ENCODE measurements at regions not wholly inside any gene's neighbourhood (a gene's known extent, or its start where the extent isn't known, plus 50 kb on each side); places are given as distances from the start of the nearest gene placed in this dataset.

GRCh38 chr14:25803386-25804018 is 753.6 kb upstream of the STXBP6 start:
- Histone ChIP-seq H3K4me1 (no peaks in the 10 kb centered on the region), H3K27ac (no peak overlapping the region), H3K9me3 (no peaks in the 10 kb centered on the region), H3K36me3 (no peaks in the 10 kb centered on the region), H3K27me3 (no peaks in the 10 kb centered on the region), H3K4me3 (no peak overlapping the region)
- DNase-seq: no peak
- 78 to 86% methylated on average over 2 of the region's 2 CpGs for WGBS, 2 donors
- no peak for TF ChIP-seq POLR2A (IDR thresholded peaks at IDR 0.05)
- no peak for TF ChIP-seq EP300 (IDR thresholded peaks at IDR 0.05)
- no peak for TF ChIP-seq CTCF (IDR thresholded peaks at IDR 0.05)
- no peak for TF ChIP-seq POLR2AphosphoS5 (IDR thresholded peaks at IDR 0.05)
- ATAC-seq (ENCODE audit: low FRiP score in 2 of 2): no peak

- Histone ChIP-seq H3K4me1 (no peaks in the 10 kb centered on the region), H3K4me3 (no peak overlapping the region), H3K27ac (no peak overlapping the region), H3K36me3 (no peaks in the 10 kb centered on the region), H3K9me3 (no peaks in the 10 kb centered on the region), H3K27me3 (no peaks in the 10 kb centered on the region)
- WGBS, 2 donors: 89 to 90% methylated on average over 3 of the region's 3 CpGs
- TF ChIP-seq POLR2AphosphoS5 (IDR thresholded peaks at IDR 0.05): no peak
- ATAC-seq (ENCODE audit: low FRiP score in 2 of 2) (no peak), DNase-seq (no peak)
Measured at GRCh38 chr14:25800841-25801240, 750.9 kb upstream of the STXBP6 start.

- TF ChIP-seq CTCF (IDR thresholded peaks at IDR 0.05) (no peak), POLR2AphosphoS5 (IDR thresholded peaks at IDR 0.05) (no peak), EP300 (IDR thresholded peaks at IDR 0.05) (no peak), POLR2A (IDR thresholded peaks at IDR 0.05) (no peak)
- no peak for DNase-seq
- 70 to 83% methylated on average over 1 of the region's 1 CpG for WGBS, 2 donors
- no peak overlapping the region for H3K27ac ChIP-seq
- H3K4me1 ChIP-seq: no peaks in the 10 kb centered on the region
- H3K9me3 ChIP-seq: no peaks in the 10 kb centered on the region
- ATAC-seq (ENCODE audit: low FRiP score in 2 of 2): no peak
- no peak overlapping the region for H3K4me3 ChIP-seq
- H3K36me3 ChIP-seq: no peaks in the 10 kb centered on the region
- H3K27me3 ChIP-seq: no peaks in the 10 kb centered on the region
Measured at GRCh38 chr14:25788252-25788651, 738.3 kb upstream of the STXBP6 start.

- DNase-seq (no peak), ATAC-seq (ENCODE audit: low FRiP score in 2 of 2) (no peak)
- Histone ChIP-seq H3K27me3 (no peaks in the 10 kb centered on the region), H3K4me3 (no peak overlapping the region), H3K27ac (no peak overlapping the region), H3K9me3 (no peaks in the 10 kb centered on the region), H3K4me1 (no peaks in the 10 kb centered on the region), H3K36me3 (no peaks in the 10 kb centered on the region)
- no peak for TF ChIP-seq EP300 (IDR thresholded peaks at IDR 0.05)
- no peak for TF ChIP-seq CTCF (IDR thresholded peaks at IDR 0.05)
- no peak for TF ChIP-seq POLR2A (IDR thresholded peaks at IDR 0.05)
- no peak for TF ChIP-seq POLR2AphosphoS5 (IDR thresholded peaks at IDR 0.05)
- 80 to 83% methylated on average over 3 of the region's 3 CpGs for WGBS, 2 donors
Measured at GRCh38 chr14:25765909-25766308, 716.0 kb upstream of the STXBP6 start.

- ATAC-seq (ENCODE audit: low FRiP score in 2 of 2) (no peak), DNase-seq (no peak)
- WGBS, 2 donors: 66 to 67% methylated on average over 9 of the region's 9 CpGs
- Histone ChIP-seq H3K27ac (no peak overlapping the region), H3K27me3 (no peaks in the 10 kb centered on the region), H3K9me3 (no peaks in the 10 kb centered on the region), H3K4me1 (no peaks in the 10 kb centered on the region), H3K4me3 (no peak overlapping the region), H3K36me3 (no peaks in the 10 kb centered on the region)
- TF ChIP-seq CTCF (IDR thresholded peaks at IDR 0.05) (no peak), POLR2AphosphoS5 (IDR thresholded peaks at IDR 0.05) (no peak), POLR2A (IDR thresholded peaks at IDR 0.05) (no peak), EP300 (IDR thresholded peaks at IDR 0.05) (no peak)
Measured at GRCh38 chr14:25759920-25760655, 710.1 kb upstream of the STXBP6 start.
